DND-41 (cell line): ENCODE measurements at regions not wholly inside any gene's neighbourhood (a gene's known extent, or its start where the extent isn't known, plus 50 kb on each side); places are given as distances from the start of the nearest gene placed in this dataset.

Source experiments
- ATAC-seq: fragments of 200-7000 bp; cut with Tn5 transposase; 3 replicates; pipeline ENCODE4 v1.9.1; 2021; ENCODE audit warnings: low read depth; ENCODE audit not compliant: insufficient read depth
- DNase-seq: peaks from one replicate; pipeline ENCODE4 v3.0.0-alpha.2; 2020
- H2AFZ ChIP-seq: 2 replicates; pipeline ENCODE4 v1.6.0; 2012; ENCODE audit warnings: low read depth, low read length
- H3K27ac ChIP-seq: 2 replicates; pipeline ENCODE4 v1.5.1; 2012; ENCODE audit warnings: low read length, inconsistent platforms
- H3K27me3 ChIP-seq: fragments of 200-600 bp; sonication (generic); 2 replicates; pipeline ENCODE4 v1.6.0; 2012; ENCODE audit warnings: low read length, mild to moderate bottlenecking, inconsistent platforms; ENCODE audit not compliant: insufficient read depth, poor library complexity
- H3K36me3 ChIP-seq: 2 replicates; pipeline ENCODE4 v1.5.1; 2012; ENCODE audit warnings: low read length, inconsistent platforms; ENCODE audit not compliant: insufficient read depth
- H3K4me1 ChIP-seq: 2 replicates; pipeline ENCODE4 v1.5.1; 2012; ENCODE audit warnings: mild to moderate bottlenecking, low read length; ENCODE audit not compliant: insufficient read depth
- H3K4me2 ChIP-seq: 2 replicates; pipeline ENCODE4 v1.6.0; 2012; ENCODE audit warnings: mild to moderate bottlenecking, moderate library complexity, low read length, inconsistent platforms; ENCODE audit not compliant: insufficient read depth
- H3K4me3 ChIP-seq, 2 experiments: fragments of 200-600 bp in 1 of 2; shearing (Covaris generic) in 1 of 2; 2 replicates each; pipeline ENCODE4 v1.5.1; 2012 to 2016; ENCODE audit warnings: inconsistent platforms in 2 of 2, low read length in 2 of 2, mild to moderate bottlenecking in 2 of 2, low read depth in 1 of 2, moderate library complexity in 1 of 2
- H3K79me2 ChIP-seq: 2 replicates; pipeline ENCODE4 v1.6.0; 2012; ENCODE audit warnings: low read length, inconsistent platforms; ENCODE audit not compliant: insufficient read depth
- H3K9ac ChIP-seq: 2 replicates; pipeline ENCODE4 v1.6.0; 2012; ENCODE audit warnings: low read depth, mild to moderate bottlenecking, inconsistent platforms, low read length, moderate library complexity
- H3K9me3 ChIP-seq: 2 replicates; pipeline ENCODE4 v1.5.1; 2012; ENCODE audit warnings: low read length, moderate library complexity, mild to moderate bottlenecking, inconsistent platforms; ENCODE audit not compliant: insufficient read depth, severe bottlenecking
- H4K20me1 ChIP-seq: 2 replicates; pipeline ENCODE4 v1.6.0; 2012; ENCODE audit warnings: low read length; ENCODE audit not compliant: insufficient read depth
- EZH2 ChIP-seq: IDR thresholded peaks from 3 replicates; pipeline ENCODE4 v1.6.1; 2012; ENCODE audit warnings: borderline replicate concordance, low read depth, mild to moderate bottlenecking, moderate library complexity, low read length, inconsistent platforms; ENCODE audit not compliant: severe bottlenecking
- TF ChIP-seq, protein P1 (sequence below): IDR thresholded peaks from 2 replicates; pipeline ENCODE4 v1.5.1; 2012; ENCODE audit warnings: borderline replicate concordance, low read length, moderate library complexity, mild to moderate bottlenecking; ENCODE audit not compliant: poor library complexity, severe bottlenecking; ENCODE audit errors: extremely low read depth

DNA sequence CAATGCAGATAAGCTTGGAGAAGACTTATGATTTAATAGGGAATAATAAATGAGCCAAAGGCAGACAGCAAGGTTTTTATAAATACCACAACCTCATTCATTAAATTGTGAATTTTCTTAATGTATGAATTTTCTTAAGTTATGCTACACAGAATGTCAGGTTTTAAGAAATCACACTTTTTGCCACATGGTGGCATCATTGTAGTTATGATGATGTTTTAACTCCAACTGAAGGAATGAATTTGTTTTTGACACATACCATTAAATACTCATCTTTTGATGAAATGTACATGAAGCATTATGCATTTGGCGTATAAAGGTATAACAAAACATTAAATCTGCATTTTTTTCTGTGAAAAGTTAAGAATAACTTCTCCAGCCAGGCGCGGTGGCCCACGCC, 524.1 kb upstream of the FBXO33 start:
- H3K36me3 ChIP-seq = no peaks in the 10 kb centered on the region
- no peak overlapping the region for H2AFZ ChIP-seq
- H3K27me3 ChIP-seq = no peaks in the 10 kb centered on the region
- no peak overlapping the region for H3K4me2 ChIP-seq
- no peak overlapping the region for H3K4me3 ChIP-seq
- TF ChIP-seq, protein P1, sequence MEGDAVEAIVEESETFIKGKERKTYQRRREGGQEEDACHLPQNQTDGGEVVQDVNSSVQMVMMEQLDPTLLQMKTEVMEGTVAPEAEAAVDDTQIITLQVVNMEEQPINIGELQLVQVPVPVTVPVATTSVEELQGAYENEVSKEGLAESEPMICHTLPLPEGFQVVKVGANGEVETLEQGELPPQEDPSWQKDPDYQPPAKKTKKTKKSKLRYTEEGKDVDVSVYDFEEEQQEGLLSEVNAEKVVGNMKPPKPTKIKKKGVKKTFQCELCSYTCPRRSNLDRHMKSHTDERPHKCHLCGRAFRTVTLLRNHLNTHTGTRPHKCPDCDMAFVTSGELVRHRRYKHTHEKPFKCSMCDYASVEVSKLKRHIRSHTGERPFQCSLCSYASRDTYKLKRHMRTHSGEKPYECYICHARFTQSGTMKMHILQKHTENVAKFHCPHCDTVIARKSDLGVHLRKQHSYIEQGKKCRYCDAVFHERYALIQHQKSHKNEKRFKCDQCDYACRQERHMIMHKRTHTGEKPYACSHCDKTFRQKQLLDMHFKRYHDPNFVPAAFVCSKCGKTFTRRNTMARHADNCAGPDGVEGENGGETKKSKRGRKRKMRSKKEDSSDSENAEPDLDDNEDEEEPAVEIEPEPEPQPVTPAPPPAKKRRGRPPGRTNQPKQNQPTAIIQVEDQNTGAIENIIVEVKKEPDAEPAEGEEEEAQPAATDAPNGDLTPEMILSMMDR = peak; percentile 33
- TF ChIP-seq EZH2 = no peak
- no peaks in the 10 kb centered on the region for H3K79me2 ChIP-seq
- no peaks in the 10 kb centered on the region for H3K4me1 ChIP-seq
- DNase-seq (no peak), ATAC-seq (no peak)
- H3K9me3 ChIP-seq = no peaks in the 10 kb centered on the region
- no peaks in the 10 kb centered on the region for H4K20me1 ChIP-seq
- H3K9ac ChIP-seq = no peak overlapping the region
- H3K27ac ChIP-seq = no peak overlapping the region

DNA sequence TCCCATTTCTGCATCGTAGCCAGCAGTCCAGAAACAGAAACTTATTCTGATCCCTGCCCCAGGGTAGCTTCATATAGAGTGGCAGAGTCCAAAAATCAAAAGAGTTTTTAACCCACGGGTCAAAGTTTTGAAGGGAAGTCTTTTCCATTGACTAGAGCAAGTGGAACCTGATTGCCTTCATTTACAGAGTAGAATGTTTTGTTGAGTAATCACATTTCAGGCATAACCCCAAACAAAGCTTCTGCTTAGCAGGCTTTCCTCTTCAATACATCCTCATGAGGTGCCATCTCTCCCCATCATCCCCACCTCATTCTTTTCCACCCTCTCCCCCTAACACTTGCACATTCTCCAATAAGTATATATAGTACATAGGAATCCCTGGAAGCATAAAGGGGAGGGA, 516.0 kb upstream of the FBXO33 start:
- no peak for DNase-seq
- Histone ChIP-seq H3K4me2 (no peak overlapping the region), H2AFZ (no peak overlapping the region), H4K20me1 (no peaks in the 10 kb centered on the region), H3K36me3 (no peaks in the 10 kb centered on the region), H3K9me3 (no peaks in the 10 kb centered on the region), H3K4me1 (no peaks in the 10 kb centered on the region), H3K9ac (no peak overlapping the region), H3K27me3 (no peaks in the 10 kb centered on the region), H3K79me2 (no peaks in the 10 kb centered on the region), H3K27ac (no peak overlapping the region), H3K4me3 (no peak overlapping the region)
- ATAC-seq = no peak
- no peak for TF ChIP-seq EZH2

DNA sequence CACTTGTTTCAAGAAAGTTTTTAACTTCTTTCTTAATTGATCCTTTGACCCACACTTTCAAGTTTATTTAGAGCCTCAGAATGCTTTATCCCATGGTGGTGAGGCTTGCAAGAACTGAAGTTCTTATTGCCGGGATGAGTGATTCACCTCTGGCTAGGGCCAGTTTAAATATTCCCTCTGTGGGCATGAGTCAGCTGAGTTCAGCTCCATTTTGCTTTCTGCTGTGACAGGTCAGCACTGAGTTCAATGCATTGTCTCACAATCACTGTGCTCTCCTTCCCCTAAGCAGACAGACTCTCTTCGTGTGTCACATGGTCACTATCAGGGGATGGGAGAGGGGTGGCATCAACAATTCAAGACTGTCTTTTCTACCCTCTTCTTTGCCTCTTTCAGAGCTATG, 514.6 kb upstream of the FBXO33 start:
- H2AFZ ChIP-seq = no peak overlapping the region
- H3K4me1 ChIP-seq = no peaks in the 10 kb centered on the region
- no peaks in the 10 kb centered on the region for H3K27me3 ChIP-seq
- H3K27ac ChIP-seq = no peak overlapping the region
- H3K79me2 ChIP-seq = no peaks in the 10 kb centered on the region
- no peaks in the 10 kb centered on the region for H3K36me3 ChIP-seq
- no peaks in the 10 kb centered on the region for H3K9me3 ChIP-seq
- no peak for ATAC-seq
- no peak overlapping the region for H3K4me3 ChIP-seq
- no peak overlapping the region for H3K4me2 ChIP-seq
- no peak for TF ChIP-seq EZH2
- TF ChIP-seq, protein P1 = no peak
- no peak for DNase-seq
- no peak overlapping the region for H3K9ac ChIP-seq
- no peaks in the 10 kb centered on the region for H4K20me1 ChIP-seq

DNA sequence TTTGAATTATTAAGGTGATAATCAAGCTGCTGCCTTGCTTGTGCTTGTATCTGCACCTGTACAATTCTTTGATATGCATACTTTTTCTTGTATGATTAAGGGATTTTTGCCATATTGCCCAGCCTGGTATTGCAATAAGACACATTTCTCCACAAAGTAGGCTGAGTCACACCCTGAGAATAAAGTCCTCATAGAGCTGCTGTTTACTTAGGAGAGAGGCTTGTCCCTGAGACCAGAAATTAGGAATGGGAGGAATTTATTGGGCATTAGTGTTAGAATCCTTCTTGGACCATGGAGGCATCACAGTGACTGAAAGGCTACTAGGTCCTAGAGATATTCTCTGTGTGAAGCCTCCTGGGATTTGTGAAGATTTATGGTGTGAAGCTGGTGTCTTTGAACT, 506.8 kb upstream of the FBXO33 start:
- ATAC-seq (no peak), DNase-seq (no peak)
- TF ChIP-seq, protein P1 = no peak
- no peak for TF ChIP-seq EZH2
- no peak overlapping the region for H3K4me3 ChIP-seq
- H3K79me2 ChIP-seq = no peaks in the 10 kb centered on the region
- no peak overlapping the region for H2AFZ ChIP-seq
- H4K20me1 ChIP-seq = no peaks in the 10 kb centered on the region
- H3K9me3 ChIP-seq = no peaks in the 10 kb centered on the region
- H3K27ac ChIP-seq = no peak overlapping the region
- H3K9ac ChIP-seq = no peak overlapping the region
- no peak overlapping the region for H3K4me2 ChIP-seq
- H3K27me3 ChIP-seq = no peaks in the 10 kb centered on the region
- no peaks in the 10 kb centered on the region for H3K4me1 ChIP-seq
- H3K36me3 ChIP-seq = no peaks in the 10 kb centered on the region
